GM12872 (cell line): ENCODE measurements at regions not wholly inside any gene's neighbourhood (a gene's known extent, or its start where the extent isn't known, plus 50 kb on each side); places are given as distances from the start of the nearest gene placed in this dataset.

ENCODE experiments used
- CTCF ChIP-seq: IDR thresholded peaks from 3 replicates; pipeline ENCODE4 v1.5.1; 2011; ENCODE audit warnings: low read depth, mild to moderate bottlenecking, low read length, moderate library complexity; ENCODE audit not compliant: insufficient read depth

- TF ChIP-seq CTCF, result no peak
Observed at GRCh38 chr3:44159696-44160300, 81.9 kb upstream of the TOPAZ1 start.

GRCh38 chr3:44160818-44161217, 80.9 kb upstream of the TOPAZ1 start:
- TF ChIP-seq CTCF, result no peak

- no peak for TF ChIP-seq CTCF
Observed at GRCh38 chr3:44171891-44172290, 69.8 kb upstream of the TOPAZ1 start.

- TF ChIP-seq CTCF, result no peak
Observed at GRCh38 chr3:44173263-44173662, 68.4 kb upstream of the TOPAZ1 start.

GRCh38 chr3:44175070-44175469, 66.6 kb upstream of the TOPAZ1 start:
- no peak for TF ChIP-seq CTCF

- TF ChIP-seq CTCF, result no peak
Observed at GRCh38 chr3:44179246-44179645, 62.4 kb upstream of the TOPAZ1 start.

- TF ChIP-seq CTCF, result no peak
Observed at GRCh38 chr3:44184319-44184953, 57.2 kb upstream of the TOPAZ1 start.
